A673 (cell line): ENCODE measurements at regions not wholly inside any gene's neighbourhood (a gene's known extent, or its start where the extent isn't known, plus 50 kb on each side); places are given as distances from the start of the nearest gene placed in this dataset.
A peak's percentile ranks its signal among the peaks of the same experiment; 100 is the strongest.

Experiments used
- BruUV-seq: library from RNA; stranded (reverse); fragments of 400-500 nt; replicated peaks from 2 replicates; lab custom pipeline; 2021; lab: Mats Ljungman, UMichigan
- CTCF ChIA-PET: fragments of 300-600 bp; sonication (Branson Sonifier 250); formaldehyde crosslinking; loops from one replicate; lab custom pipeline; 2022; ENCODE audit warnings: antibody characterized with exemption; lab: Charles Lee
- POLR2A ChIA-PET: fragments of 300-600 bp; sonication (Branson Sonifier 250); formaldehyde crosslinking; loops from one replicate; lab custom pipeline; 2022; ENCODE audit warnings: antibody characterized with exemption; ENCODE audit not compliant: low non-redundant PET; lab: Charles Lee
- DNase-seq: peaks from one replicate; pipeline ENCODE4 v3.0.0-alpha.2; 2015; ENCODE audit warnings: low spot score
- H3K27ac ChIP-seq: fragments of 200-600 bp; sonication (generic); 2 replicates; pipeline ENCODE4 v1.5.1; 2016; ENCODE audit warnings: mixed run types, low read depth, mild to moderate bottlenecking, mixed read lengths, antibody characterized with exemption, low read length; ENCODE audit not compliant: poor library complexity, severe bottlenecking
- H3K27me3 ChIP-seq: fragments of 200-600 bp; sonication (generic); replicated peaks from 2 replicates; pipeline ENCODE4 v1.6.1; 2017; ENCODE audit warnings: mixed run types, low read depth, mild to moderate bottlenecking, mixed read lengths, antibody characterized with exemption, low read length; ENCODE audit not compliant: insufficient read depth, poor library complexity
- H3K36me3 ChIP-seq: fragments of 200-600 bp; sonication (generic); 2 replicates; pipeline ENCODE4 v1.6.1; 2016; ENCODE audit warnings: mixed run types, mild to moderate bottlenecking, mixed read lengths, antibody characterized with exemption, low read length; ENCODE audit not compliant: insufficient read depth, poor library complexity, severe bottlenecking
- H3K4me1 ChIP-seq: fragments of 200-600 bp; sonication (generic); 2 replicates; pipeline ENCODE4 v1.6.1; 2017; ENCODE audit warnings: mixed run types, mild to moderate bottlenecking, mixed read lengths, antibody characterized with exemption, low read length; ENCODE audit not compliant: insufficient read depth, poor library complexity, severe bottlenecking
- H3K4me3 ChIP-seq: fragments of 200-600 bp; sonication (generic); 2 replicates; pipeline ENCODE4 v1.5.1; 2016; ENCODE audit warnings: low read depth, mixed run types, mild to moderate bottlenecking, mixed read lengths, low read length; ENCODE audit not compliant: poor library complexity, severe bottlenecking
- H3K9me3 ChIP-seq: fragments of 200-600 bp; sonication (generic); 2 replicates; pipeline ENCODE4 v1.6.1; 2016; ENCODE audit warnings: mixed run types, low read depth, mild to moderate bottlenecking, mixed read lengths, antibody characterized with exemption, low read length; ENCODE audit not compliant: poor library complexity, severe bottlenecking
- EZH2 ChIP-seq: fragments of 200-600 bp; sonication (generic); IDR thresholded peaks from 2 replicates; pipeline ENCODE4 v1.6.1; 2017; ENCODE audit warnings: borderline replicate concordance, low read depth, mild to moderate bottlenecking, mixed read lengths, antibody characterized with exemption, low read length; ENCODE audit not compliant: poor library complexity, severe bottlenecking
- intact Hi-C: fragments of 100-400 bp; cut with micrococcal nuclease; formaldehyde crosslinking; loops from one replicate; pipeline ENCODE4 v1.10.0; 2022; ENCODE audit not compliant: unreplicated experiment
- TF ChIP-seq, protein P1 (sequence below): fragments of 300-800, 200-600 bp; sonication (generic); conservative IDR thresholded peaks from 2 replicates; pipeline ENCODE4 v1.5.1; 2017; ENCODE audit warnings: low read depth, mild to moderate bottlenecking, antibody characterized with exemption, low read length, moderate library complexity, mixed read lengths

- Histone ChIP-seq H3K36me3 (no peaks in the 10 kb centered on the region), H3K4me3 (no peak overlapping the region), H3K27me3 (peaks cover 9% of the 10 kb centered on the region), H3K27ac (no peak overlapping the region), H3K4me1 (no peaks in the 10 kb centered on the region), H3K9me3 (no peaks in the 10 kb centered on the region)
- no TSS peak for BruUV-seq
- TF ChIP-seq EZH2: no peak
- TF ChIP-seq, protein P1, sequence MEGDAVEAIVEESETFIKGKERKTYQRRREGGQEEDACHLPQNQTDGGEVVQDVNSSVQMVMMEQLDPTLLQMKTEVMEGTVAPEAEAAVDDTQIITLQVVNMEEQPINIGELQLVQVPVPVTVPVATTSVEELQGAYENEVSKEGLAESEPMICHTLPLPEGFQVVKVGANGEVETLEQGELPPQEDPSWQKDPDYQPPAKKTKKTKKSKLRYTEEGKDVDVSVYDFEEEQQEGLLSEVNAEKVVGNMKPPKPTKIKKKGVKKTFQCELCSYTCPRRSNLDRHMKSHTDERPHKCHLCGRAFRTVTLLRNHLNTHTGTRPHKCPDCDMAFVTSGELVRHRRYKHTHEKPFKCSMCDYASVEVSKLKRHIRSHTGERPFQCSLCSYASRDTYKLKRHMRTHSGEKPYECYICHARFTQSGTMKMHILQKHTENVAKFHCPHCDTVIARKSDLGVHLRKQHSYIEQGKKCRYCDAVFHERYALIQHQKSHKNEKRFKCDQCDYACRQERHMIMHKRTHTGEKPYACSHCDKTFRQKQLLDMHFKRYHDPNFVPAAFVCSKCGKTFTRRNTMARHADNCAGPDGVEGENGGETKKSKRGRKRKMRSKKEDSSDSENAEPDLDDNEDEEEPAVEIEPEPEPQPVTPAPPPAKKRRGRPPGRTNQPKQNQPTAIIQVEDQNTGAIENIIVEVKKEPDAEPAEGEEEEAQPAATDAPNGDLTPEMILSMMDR: no peak
- ChIA-PET POLR2A (no interaction called here), CTCF (no interaction called here)
- intact Hi-C loops: no loop called here
- no peak for DNase-seq
Observed at GRCh38 chr11:109733245-109733644, 311.3 kb downstream of the C11orf87 start.

DNA sequence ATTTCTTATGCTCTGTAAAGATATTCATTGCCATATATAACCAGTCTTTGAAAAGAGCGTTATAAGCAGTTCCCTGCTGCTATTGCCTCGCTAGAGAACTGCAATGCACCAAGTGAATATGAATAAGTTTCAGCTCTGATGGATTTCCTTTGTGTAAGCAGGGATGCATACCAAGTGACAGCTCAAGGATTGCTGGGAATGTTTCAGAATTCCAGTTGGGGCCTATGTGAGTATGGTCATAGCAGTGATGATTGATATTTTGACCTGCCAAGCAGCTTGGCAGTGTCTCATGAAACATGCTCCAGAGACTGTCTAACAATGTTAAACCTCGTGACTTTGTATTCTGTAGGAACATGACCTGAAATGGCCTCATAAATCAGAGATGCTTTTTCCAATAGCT is 312.6 kb downstream of the C11orf87 start:
- no peak overlapping the region for H3K4me3 ChIP-seq
- H3K27me3 ChIP-seq: peaks cover 17% of the 10 kb centered on the region
- no TSS peak for BruUV-seq
- H3K4me1 ChIP-seq: no peaks in the 10 kb centered on the region
- intact Hi-C loops: no loop called here
- no peak for DNase-seq
- POLR2A ChIA-PET: no interaction called here
- no peak overlapping the region for H3K27ac ChIP-seq
- H3K36me3 ChIP-seq: no peaks in the 10 kb centered on the region
- TF ChIP-seq, protein P1: no peak
- TF ChIP-seq EZH2: no peak
- CTCF ChIA-PET: no interaction called here
- no peaks in the 10 kb centered on the region for H3K9me3 ChIP-seq

GRCh38 chr11:109735128-109735527 is 313.1 kb downstream of the C11orf87 start:
- DNase-seq: peak; percentile 42
- ChIA-PET POLR2A (no interaction called here), CTCF (no interaction called here)
- Histone ChIP-seq H3K4me3 (no peak overlapping the region), H3K9me3 (no peaks in the 10 kb centered on the region), H3K36me3 (no peaks in the 10 kb centered on the region), H3K4me1 (no peaks in the 10 kb centered on the region), H3K27me3 (peaks cover 22% of the 10 kb centered on the region), H3K27ac (no peak overlapping the region)
- intact Hi-C loops: no loop called here
- BruUV-seq: no TSS peak
- TF ChIP-seq, protein P1: no peak
- TF ChIP-seq EZH2: no peak
